ENCODE measurements at regions not wholly inside any gene's neighbourhood (a gene's known extent, or its start where the extent isn't known, plus 50 kb on each side); places are given as distances from the start of the nearest gene placed in this dataset.

DNA sequence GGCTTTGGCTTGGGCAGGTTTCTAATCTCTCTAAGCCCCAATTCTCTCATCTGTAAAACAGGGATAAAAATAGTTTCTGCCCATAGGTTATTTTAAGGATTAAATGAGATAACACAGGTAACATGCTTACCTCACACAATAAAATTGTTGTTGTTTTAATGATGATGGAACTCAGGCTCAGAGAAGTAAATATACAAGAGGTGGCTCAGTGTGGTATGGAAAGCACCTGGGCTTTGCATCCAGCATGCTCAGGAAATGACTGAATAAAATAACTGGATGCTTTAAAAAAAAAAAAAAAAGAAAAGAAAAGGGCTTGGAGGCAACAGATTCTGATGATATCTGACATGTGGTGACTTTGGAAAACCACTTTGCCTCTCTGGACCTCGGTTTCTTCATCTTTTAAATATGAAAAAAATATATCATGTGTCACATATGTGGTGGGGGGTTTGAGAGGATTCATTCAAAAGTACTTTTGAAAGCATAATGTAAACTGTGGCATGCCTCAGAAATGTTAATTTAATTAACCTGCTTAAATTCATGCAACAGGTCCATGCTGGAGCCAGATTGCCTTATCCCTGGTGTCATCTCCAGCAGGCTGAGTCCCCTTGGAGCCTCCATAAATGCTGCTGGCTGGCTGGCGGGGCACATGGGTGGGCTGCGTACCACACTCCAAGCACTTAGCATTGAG is 112.8 kb upstream of the CDC42EP3 start:
- Histone ChIP-seq H3K9ac (ENCODE audit: insufficient read depth in 1 of 2, low read length in 2 of 2) (no peak overlapping the region), H3K27ac (ENCODE audit: low read depth in 1 of 2, low read length in 1 of 2) (no peak overlapping the region), H3K9me3 (ENCODE audit: control insufficient read depth in 4 of 4, insufficient read depth in 3 of 4, low read length in 3 of 4) (peaks cover 0 to 5% (median under 1%) of the 10 kb centered on the region in 4 donors), H3K4me1 (ENCODE audit: control insufficient read depth in 5 of 5, insufficient read depth in 5 of 5, low read length in 5 of 5) (peaks cover 0 to 26% (median 5%) of the 10 kb centered on the region in 5 donors), H3K4me3 (no peak overlapping the region), H3K36me3 (ENCODE audit: control insufficient read depth in 4 of 4, insufficient read depth in 4 of 4, low read length in 4 of 4) (no peaks in the 10 kb centered on the region), H3K27me3 (ENCODE audit: control insufficient read depth in 3 of 3, insufficient read depth in 3 of 3, low read length in 2 of 3) (no peaks in the 10 kb centered on the region)
- DNase-seq: no peak
- TF ChIP-seq, protein P1, sequence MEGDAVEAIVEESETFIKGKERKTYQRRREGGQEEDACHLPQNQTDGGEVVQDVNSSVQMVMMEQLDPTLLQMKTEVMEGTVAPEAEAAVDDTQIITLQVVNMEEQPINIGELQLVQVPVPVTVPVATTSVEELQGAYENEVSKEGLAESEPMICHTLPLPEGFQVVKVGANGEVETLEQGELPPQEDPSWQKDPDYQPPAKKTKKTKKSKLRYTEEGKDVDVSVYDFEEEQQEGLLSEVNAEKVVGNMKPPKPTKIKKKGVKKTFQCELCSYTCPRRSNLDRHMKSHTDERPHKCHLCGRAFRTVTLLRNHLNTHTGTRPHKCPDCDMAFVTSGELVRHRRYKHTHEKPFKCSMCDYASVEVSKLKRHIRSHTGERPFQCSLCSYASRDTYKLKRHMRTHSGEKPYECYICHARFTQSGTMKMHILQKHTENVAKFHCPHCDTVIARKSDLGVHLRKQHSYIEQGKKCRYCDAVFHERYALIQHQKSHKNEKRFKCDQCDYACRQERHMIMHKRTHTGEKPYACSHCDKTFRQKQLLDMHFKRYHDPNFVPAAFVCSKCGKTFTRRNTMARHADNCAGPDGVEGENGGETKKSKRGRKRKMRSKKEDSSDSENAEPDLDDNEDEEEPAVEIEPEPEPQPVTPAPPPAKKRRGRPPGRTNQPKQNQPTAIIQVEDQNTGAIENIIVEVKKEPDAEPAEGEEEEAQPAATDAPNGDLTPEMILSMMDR (IDR thresholded peaks at IDR 0.05; ENCODE audit: control extremely low read depth, extremely low read depth): no peak
- ATAC-seq (ENCODE audit: insufficient read depth, low FRiP score): no peak
- WGBS, 2 donors: 92 to 93% methylated on average over 3 of the region's 3 CpGs

DNA sequence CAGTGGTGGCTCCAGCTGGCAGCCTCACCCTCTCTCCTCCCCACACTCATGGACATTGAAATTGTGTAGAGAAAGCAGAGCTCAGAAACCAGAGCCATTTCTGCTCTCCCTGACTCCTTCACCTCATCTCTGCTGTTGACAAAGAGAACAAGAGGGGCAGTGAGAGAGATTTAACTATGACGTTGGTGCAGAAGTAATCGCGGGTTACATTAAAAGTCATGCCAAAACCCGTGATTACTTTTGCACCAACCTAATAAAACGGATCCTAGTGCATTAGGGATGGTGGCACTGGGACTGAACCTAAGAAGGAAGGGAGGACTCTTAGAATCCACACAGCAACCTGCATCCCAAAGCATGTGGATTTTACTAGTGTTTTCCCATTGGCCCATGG is 113.3 kb upstream of the CDC42EP3 start:
- no peak overlapping the region for H3K27ac ChIP-seq (ENCODE audit: low read depth in 1 of 2, low read length in 1 of 2)
- H3K4me3 ChIP-seq: no peak overlapping the region
- ATAC-seq (ENCODE audit: insufficient read depth, low FRiP score) (no peak), DNase-seq (no peak)
- no peaks in the 10 kb centered on the region for H3K36me3 ChIP-seq (ENCODE audit: control insufficient read depth in 4 of 4, insufficient read depth in 4 of 4, low read length in 4 of 4)
- peaks cover 0 to 26% (median 5%) of the 10 kb centered on the region in 5 donors for H3K4me1 ChIP-seq (ENCODE audit: control insufficient read depth in 5 of 5, insufficient read depth in 5 of 5, low read length in 5 of 5)
- H3K9ac ChIP-seq (ENCODE audit: insufficient read depth in 1 of 2, low read length in 2 of 2): no peak overlapping the region
- TF ChIP-seq, protein P1 (IDR thresholded peaks at IDR 0.05; ENCODE audit: control extremely low read depth, extremely low read depth): no peak
- H3K27me3 ChIP-seq (ENCODE audit: control insufficient read depth in 3 of 3, insufficient read depth in 3 of 3, low read length in 2 of 3): no peaks in the 10 kb centered on the region
- 90 to 97% methylated on average over 5 of the region's 5 CpGs for WGBS, 2 donors
- peaks cover 0 to 5% (median under 1%) of the 10 kb centered on the region in 4 donors for H3K9me3 ChIP-seq (ENCODE audit: control insufficient read depth in 4 of 4, insufficient read depth in 3 of 4, low read length in 3 of 4)

DNA sequence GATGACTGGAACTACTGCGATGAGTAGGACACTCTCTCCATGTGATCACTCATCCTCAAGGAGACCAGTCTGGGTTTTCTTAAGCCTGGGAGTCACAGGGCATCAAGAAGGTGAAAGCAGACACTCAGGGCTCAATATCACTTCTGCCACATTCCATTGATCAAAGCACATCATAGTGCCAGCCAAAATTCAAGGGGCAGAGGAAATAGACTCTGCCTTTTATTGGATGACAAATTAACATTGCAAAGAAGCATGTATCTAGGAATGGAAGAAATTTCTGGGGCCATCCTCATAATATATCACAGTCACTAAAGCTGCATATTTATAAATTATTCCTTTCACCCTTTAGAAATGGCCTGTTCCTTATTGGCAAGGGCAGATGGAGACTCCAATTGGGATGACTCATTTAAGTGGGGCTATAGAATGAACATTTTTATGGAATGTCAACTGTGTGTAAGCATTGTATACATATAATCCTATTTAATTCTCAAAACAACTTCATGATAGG is 114.8 kb upstream of the CDC42EP3 start:
- DNase-seq: no peak
- Histone ChIP-seq H3K4me1 (ENCODE audit: control insufficient read depth in 5 of 5, insufficient read depth in 5 of 5, low read length in 5 of 5) (peaks cover 0 to 26% (median 5%) of the 10 kb centered on the region in 5 donors), H3K9ac (ENCODE audit: insufficient read depth in 1 of 2, low read length in 2 of 2) (no peak overlapping the region), H3K36me3 (ENCODE audit: control insufficient read depth in 4 of 4, insufficient read depth in 4 of 4, low read length in 4 of 4) (no peaks in the 10 kb centered on the region), H3K27ac (ENCODE audit: low read depth in 1 of 2, low read length in 1 of 2) (no peak overlapping the region), H3K27me3 (ENCODE audit: control insufficient read depth in 3 of 3, insufficient read depth in 3 of 3, low read length in 2 of 3) (no peaks in the 10 kb centered on the region), H3K4me3 (no peak overlapping the region), H3K9me3 (ENCODE audit: control insufficient read depth in 4 of 4, insufficient read depth in 3 of 4, low read length in 3 of 4) (peaks cover 0 to 5% (median under 1%) of the 10 kb centered on the region in 4 donors)
- WGBS, 2 donors: 91 to 93% methylated on average over 1 of the region's 1 CpG
- TF ChIP-seq, protein P1 (IDR thresholded peaks at IDR 0.05; ENCODE audit: control extremely low read depth, extremely low read depth): no peak
- ATAC-seq (ENCODE audit: insufficient read depth, low FRiP score): no peak
